HPDE6-E6E7 (cell line): ENCODE measurements at regions not wholly inside any gene's neighbourhood (a gene's known extent, or its start where the extent isn't known, plus 50 kb on each side); places are given as distances from the start of the nearest gene placed in this dataset.
"Not testable (repeated sequence)": the region's sequence is repeated elsewhere in the genome, so short reads cannot be mapped to it uniquely, and the experiment has no call there.

Experiments
- DNase-seq: peaks from one replicate; pipeline ENCODE4 v3.0.0; 2011; ENCODE audit warnings: missing footprints; ENCODE audit errors: extremely low spot score

- no peak for DNase-seq
Measured at GRCh38 chrX:34576864-34577263, 80.2 kb downstream of the TMEM47 start.

GRCh38 chrX:34565981-34566380, 91.1 kb downstream of the TMEM47 start:
- no peak for DNase-seq

- peak; percentile 3 for DNase-seq
Measured at GRCh38 chrX:34563804-34564203, 93.3 kb downstream of the TMEM47 start.

- DNase-seq, result no peak
Measured at GRCh38 chrX:34563061-34563460, 94.0 kb downstream of the TMEM47 start.

- DNase-seq, result no peak
Measured at GRCh38 chrX:34562006-34562405, 95.1 kb downstream of the TMEM47 start.

GRCh38 chrX:34560180-34560579, 96.9 kb downstream of the TMEM47 start:
- DNase-seq, result no peak

GRCh38 chrX:34559325-34559724, 97.8 kb downstream of the TMEM47 start:
- no peak for DNase-seq

- no peak for DNase-seq
Measured at GRCh38 chrX:34557733-34558132, 99.4 kb downstream of the TMEM47 start.

- DNase-seq, result no peak
Measured at GRCh38 chrX:34555481-34555880, 101.6 kb downstream of the TMEM47 start.

GRCh38 chrX:34546366-34546765, 110.7 kb downstream of the TMEM47 start:
- DNase-seq, result no peak

- no peak for DNase-seq
Measured at GRCh38 chrX:34528081-34528480, 129.0 kb downstream of the TMEM47 start.

- peak; percentile 12 for DNase-seq
Measured at GRCh38 chrX:34521563-34521962, 135.5 kb downstream of the TMEM47 start.

- no peak for DNase-seq
Measured at GRCh38 chrX:34509394-34509793, 147.7 kb downstream of the TMEM47 start.

- no peak for DNase-seq
Measured at GRCh38 chrX:34503119-34503518, 154.0 kb downstream of the TMEM47 start.

- no peak for DNase-seq
Measured at GRCh38 chrX:34493086-34493485, 164.0 kb downstream of the TMEM47 start.

GRCh38 chrX:34491126-34491525, 166.0 kb downstream of the TMEM47 start:
- DNase-seq, result no peak

- DNase-seq, result no peak
Measured at GRCh38 chrX:34487364-34487763, 169.7 kb downstream of the TMEM47 start.

GRCh38 chrX:34483980-34484379, 173.1 kb downstream of the TMEM47 start:
- DNase-seq, result no peak

- no peak for DNase-seq
Measured at GRCh38 chrX:34470507-34470906, 186.6 kb downstream of the TMEM47 start.

- DNase-seq, result no peak
Measured at GRCh38 chrX:34467437-34467836, 189.6 kb downstream of the TMEM47 start.

GRCh38 chrX:34463220-34463619, 193.9 kb downstream of the TMEM47 start:
- DNase-seq, result not testable (repeated sequence)

- not testable (repeated sequence) for DNase-seq
Measured at GRCh38 chrX:34457850-34458249, 199.2 kb downstream of the TMEM47 start.

GRCh38 chrX:34437586-34437985, 219.5 kb downstream of the TMEM47 start:
- no peak for DNase-seq

- no peak for DNase-seq
Measured at GRCh38 chrX:34426334-34426733, 230.8 kb downstream of the TMEM47 start.

GRCh38 chrX:34406580-34406979, 250.5 kb downstream of the TMEM47 start:
- no peak for DNase-seq
